ENCODE measurements at regions not wholly inside any gene's neighbourhood (a gene's known extent, or its start where the extent isn't known, plus 50 kb on each side); places are given as distances from the start of the nearest gene placed in this dataset.

- no peak overlapping the region for H2AFZ ChIP-seq (ENCODE audit: low read length)
- FAIRE-seq (no peak), DNase-seq (ENCODE audit: low spot score) (no peak), ATAC-seq (no peak)
- TF ChIP-seq NFYC (CRISPR knock-in tag; IDR thresholded peaks at IDR 0.05): no peak
- TF ChIP-seq STAT6 (CRISPR knock-in tag; IDR thresholded peaks at IDR 0.05; ENCODE audit: borderline replicate concordance): no peak
- TF ChIP-seq REL (CRISPR knock-in tag; conservative IDR thresholded peaks at IDR 0.05): no peak
- no peak for TF ChIP-seq ZBTB40 (IDR thresholded peaks at IDR 0.05)
- no peak for TF ChIP-seq ZBTB40 (CRISPR knock-in tag; IDR thresholded peaks at IDR 0.05)
- no peak for TF ChIP-seq ZSCAN12 (CRISPR knock-in tag; IDR thresholded peaks at IDR 0.05)
- no peak for TF ChIP-seq TARDBP (CRISPR knock-in tag; IDR thresholded peaks at IDR 0.05)
- TF ChIP-seq HNRNPUL1 (IDR thresholded peaks at IDR 0.05; ENCODE audit: low read depth, low read length): no peak
- TF ChIP-seq KDM1A (CRISPR knock-in tag; IDR thresholded peaks at IDR 0.05): no peak
- no peak for TF ChIP-seq ZNF367 (CRISPR knock-in tag; IDR thresholded peaks at IDR 0.05; ENCODE audit: borderline replicate concordance)
- no peak for TF ChIP-seq LBX2 (CRISPR knock-in tag; IDR thresholded peaks at IDR 0.05; ENCODE audit: borderline replicate concordance)
- no peaks in the 10 kb centered on the region for H3K36me3 ChIP-seq (replicated peaks in 1 of 2; ENCODE audit: control insufficient read depth in 1 of 2, insufficient read depth in 2 of 2, low read length in 2 of 2)
- peaks cover 3% of the 10 kb centered on the region for H3K9me3 ChIP-seq (ENCODE audit: low read length)
- H3K4me2 ChIP-seq (ENCODE audit: low read depth, low read length): no peak overlapping the region
- no peaks in the 10 kb centered on the region for H4K20me1 ChIP-seq (ENCODE audit: insufficient read depth, low read length)
- H3K9ac ChIP-seq (ENCODE audit: insufficient read depth, low read depth, low read length): no peak overlapping the region
- POLR2A ChIA-PET: no interaction called here
- in situ Hi-C loops (cut with HindIII; ENCODE audit: extremely low pct_ligation_motif_present, low pct_unique_long_range_greater_than_20kb): no loop called here
- H3K27me3 ChIP-seq (ENCODE audit: control insufficient read depth in 1 of 2, insufficient read depth in 2 of 2, low read length in 2 of 2): no peaks in the 10 kb centered on the region; a peak in 1 of 5 replicates
- H3K79me2 ChIP-seq (ENCODE audit: insufficient read depth, low read length): no peaks in the 10 kb centered on the region
- WGBS (ENCODE audit: low lambda C conversion rate): 0% methylated on average over 2 of the region's 6 CpGs
- H3K4me3 ChIP-seq (replicated peaks in 1 of 3; ENCODE audit: insufficient read depth in 1 of 3, low read depth in 2 of 3, low read length in 3 of 3): no peak overlapping the region
- intact Hi-C loops (cut with micrococcal nuclease; ENCODE audit: unreplicated experiment): no loop called here
- no peaks in the 10 kb centered on the region for H3K4me1 ChIP-seq (ENCODE audit: insufficient read depth, low read length)
- CTCF ChIA-PET (ENCODE audit: low intra/inter-chr PET ratio, low total read pairs): no interaction called here
- BruUV-seq (replicated peaks): no TSS peak
- no peak overlapping the region for H3K27ac ChIP-seq (ENCODE audit: extremely low read length, insufficient read depth, low read length)
Observed at GRCh38 chr1:29549001-29549400, 312.7 kb downstream of the PTPRU start.
